Ishikawa (cell line): ENCODE measurements at regions not wholly inside any gene's neighbourhood (a gene's known extent, or its start where the extent isn't known, plus 50 kb on each side); places are given as distances from the start of the nearest gene placed in this dataset.

Source experiments
- CEBPB ChIP-seq: IDR thresholded peaks from 2 replicates; pipeline ENCODE4 v1.6.1; 2012
- CREB1 ChIP-seq: IDR thresholded peaks from 2 replicates; pipeline ENCODE4 v1.6.1; 2012; ENCODE audit warnings: low read depth
- EGR1 ChIP-seq: IDR thresholded peaks from 2 replicates; pipeline ENCODE4 v1.6.1; 2012
- EP300 ChIP-seq: IDR thresholded peaks from 2 replicates; pipeline ENCODE4 v1.6.1; 2012; ENCODE audit warnings: borderline replicate concordance
- FOXM1 ChIP-seq: IDR thresholded peaks from 2 replicates; pipeline ENCODE4 v1.6.1; 2012; ENCODE audit warnings: low read depth, borderline replicate concordance
- RAD21 ChIP-seq: IDR thresholded peaks from 2 replicates; pipeline ENCODE4 v1.6.1; 2012; ENCODE audit warnings: low read depth
- TAF1 ChIP-seq: IDR thresholded peaks from 2 replicates; pipeline ENCODE4 v1.6.1; 2012; ENCODE audit warnings: low read depth, mild to moderate bottlenecking
- TCF12 ChIP-seq: IDR thresholded peaks from 2 replicates; pipeline ENCODE4 v1.6.1; 2012; ENCODE audit warnings: low read depth
- TEAD4 ChIP-seq: IDR thresholded peaks from 2 replicates; pipeline ENCODE4 v1.6.1; 2012
- YY1 ChIP-seq: IDR thresholded peaks from 2 replicates; pipeline ENCODE4 v1.6.1; 2012; ENCODE audit warnings: low read depth
- TF ChIP-seq, protein P1 (sequence below): IDR thresholded peaks from 2 replicates; pipeline ENCODE4 v1.6.1; 2012; ENCODE audit warnings: low read depth, mild to moderate bottlenecking
- TF ChIP-seq, protein P2 (sequence below): IDR thresholded peaks from 2 replicates; pipeline ENCODE4 v1.6.1; 2012

DNA sequence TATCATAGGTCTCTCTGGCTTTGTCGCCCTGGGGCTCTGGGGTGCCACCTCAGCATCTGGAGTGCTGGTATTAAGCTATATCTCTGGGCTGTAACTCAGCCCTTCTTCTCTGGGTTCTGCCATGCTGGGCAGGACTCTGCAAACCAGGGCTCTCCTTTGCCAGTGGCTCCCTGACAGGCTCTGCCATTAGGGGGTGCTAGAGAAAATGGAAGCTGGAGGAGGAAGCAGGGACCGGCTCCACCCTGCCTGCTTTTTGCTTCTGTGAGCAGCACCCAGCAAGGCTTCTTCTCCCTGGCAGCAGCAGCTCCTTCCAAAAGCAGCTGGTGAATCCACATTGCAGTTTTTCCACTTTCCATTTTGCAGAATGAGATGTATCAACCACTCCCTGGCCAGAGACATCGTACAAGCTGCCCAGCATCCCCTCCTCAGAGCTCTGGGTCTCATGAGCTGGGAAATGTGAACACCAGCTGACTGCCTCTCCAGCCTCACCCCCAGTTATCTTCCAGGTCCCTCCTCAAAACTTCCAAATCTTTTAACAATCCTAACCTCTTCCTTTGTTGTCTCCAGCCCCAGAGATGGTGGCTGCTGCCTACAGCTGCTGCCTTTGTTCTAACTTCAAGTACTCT lies 165.0 kb downstream of the ABHD5 start:
- TF ChIP-seq TAF1 (no peak), EGR1 (no peak), EP300 (no peak), FOXM1 (no peak), TEAD4 (no peak), YY1 (peak; percentile 60; the same call in 1 of the 2 replicates), TCF12 (no peak), RAD21 (peak; percentile 84), CEBPB (no peak), CREB1 (no peak)
- TF ChIP-seq, protein P1, sequence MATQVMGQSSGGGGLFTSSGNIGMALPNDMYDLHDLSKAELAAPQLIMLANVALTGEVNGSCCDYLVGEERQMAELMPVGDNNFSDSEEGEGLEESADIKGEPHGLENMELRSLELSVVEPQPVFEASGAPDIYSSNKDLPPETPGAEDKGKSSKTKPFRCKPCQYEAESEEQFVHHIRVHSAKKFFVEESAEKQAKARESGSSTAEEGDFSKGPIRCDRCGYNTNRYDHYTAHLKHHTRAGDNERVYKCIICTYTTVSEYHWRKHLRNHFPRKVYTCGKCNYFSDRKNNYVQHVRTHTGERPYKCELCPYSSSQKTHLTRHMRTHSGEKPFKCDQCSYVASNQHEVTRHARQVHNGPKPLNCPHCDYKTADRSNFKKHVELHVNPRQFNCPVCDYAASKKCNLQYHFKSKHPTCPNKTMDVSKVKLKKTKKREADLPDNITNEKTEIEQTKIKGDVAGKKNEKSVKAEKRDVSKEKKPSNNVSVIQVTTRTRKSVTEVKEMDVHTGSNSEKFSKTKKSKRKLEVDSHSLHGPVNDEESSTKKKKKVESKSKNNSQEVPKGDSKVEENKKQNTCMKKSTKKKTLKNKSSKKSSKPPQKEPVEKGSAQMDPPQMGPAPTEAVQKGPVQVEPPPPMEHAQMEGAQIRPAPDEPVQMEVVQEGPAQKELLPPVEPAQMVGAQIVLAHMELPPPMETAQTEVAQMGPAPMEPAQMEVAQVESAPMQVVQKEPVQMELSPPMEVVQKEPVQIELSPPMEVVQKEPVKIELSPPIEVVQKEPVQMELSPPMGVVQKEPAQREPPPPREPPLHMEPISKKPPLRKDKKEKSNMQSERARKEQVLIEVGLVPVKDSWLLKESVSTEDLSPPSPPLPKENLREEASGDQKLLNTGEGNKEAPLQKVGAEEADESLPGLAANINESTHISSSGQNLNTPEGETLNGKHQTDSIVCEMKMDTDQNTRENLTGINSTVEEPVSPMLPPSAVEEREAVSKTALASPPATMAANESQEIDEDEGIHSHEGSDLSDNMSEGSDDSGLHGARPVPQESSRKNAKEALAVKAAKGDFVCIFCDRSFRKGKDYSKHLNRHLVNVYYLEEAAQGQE, result no peak
- TF ChIP-seq, protein P2, sequence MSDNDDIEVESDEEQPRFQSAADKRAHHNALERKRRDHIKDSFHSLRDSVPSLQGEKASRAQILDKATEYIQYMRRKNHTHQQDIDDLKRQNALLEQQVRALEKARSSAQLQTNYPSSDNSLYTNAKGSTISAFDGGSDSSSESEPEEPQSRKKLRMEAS, result no peak
